GM10248 (cell line): ENCODE measurements at regions not wholly inside any gene's neighbourhood (a gene's known extent, or its start where the extent isn't known, plus 50 kb on each side); places are given as distances from the start of the nearest gene placed in this dataset.
"Not testable (repeated sequence)": the region's sequence is repeated elsewhere in the genome, so short reads cannot be mapped to it uniquely, and the experiment has no call there.

Experiments
- CTCF ChIA-PET: fragments of 300-600 bp; sonication (Branson Sonifier 250); formaldehyde crosslinking; extraction: SDS; loops from one replicate; lab custom pipeline; 2021; ENCODE audit warnings: antibody characterized with exemption; lab: Yijun Ruan, JAX
- POLR2A ChIA-PET: fragments of 350-650 bp; sonication (Branson Sonifier 250); formaldehyde crosslinking; extraction: SDS; loops from one replicate; lab custom pipeline; 2020; ENCODE audit warnings: antibody characterized with exemption; lab: Yijun Ruan, JAX
- DNase-seq: peaks from one replicate; pipeline ENCODE4 v3.0.0; 2012; ENCODE audit errors: extremely low spot score
- TF ChIP-seq, protein P1 (sequence below): IDR thresholded peaks from 2 replicates; pipeline ENCODE4 v1.5.1; 2012; ENCODE audit warnings: mild to moderate bottlenecking, low read depth; ENCODE audit errors: extremely low read depth, missing control alignments, control extremely low read depth

DNA sequence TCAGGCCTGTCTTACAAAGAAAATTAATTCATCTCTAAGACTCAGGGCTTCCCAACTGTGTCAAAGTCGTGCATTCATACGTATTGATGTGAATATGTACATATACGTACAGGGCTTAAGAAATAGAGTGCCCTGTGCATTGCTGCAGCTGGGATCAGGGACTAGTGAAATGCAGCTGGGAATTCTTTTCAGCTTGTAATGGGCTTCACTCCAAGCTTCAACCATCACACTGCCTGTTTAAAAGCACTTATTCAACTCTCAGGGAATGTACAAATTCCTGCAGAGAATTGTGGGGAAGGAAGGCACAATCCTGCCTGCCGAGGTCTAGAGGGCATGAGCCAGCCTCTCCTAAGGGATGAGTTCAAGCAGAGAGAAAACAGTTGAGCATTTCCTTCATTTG is 59.6 kb upstream of the MAN2A1 start:
- ChIA-PET POLR2A (no interaction called here), CTCF (interaction anchor here (0.9 to 1.6 kb wide), 3 partner anchors 11 to 23 kb away, joined by 3 to 4 read pairs (median 3); no protein-coding TSS in a partner anchor)

DNA sequence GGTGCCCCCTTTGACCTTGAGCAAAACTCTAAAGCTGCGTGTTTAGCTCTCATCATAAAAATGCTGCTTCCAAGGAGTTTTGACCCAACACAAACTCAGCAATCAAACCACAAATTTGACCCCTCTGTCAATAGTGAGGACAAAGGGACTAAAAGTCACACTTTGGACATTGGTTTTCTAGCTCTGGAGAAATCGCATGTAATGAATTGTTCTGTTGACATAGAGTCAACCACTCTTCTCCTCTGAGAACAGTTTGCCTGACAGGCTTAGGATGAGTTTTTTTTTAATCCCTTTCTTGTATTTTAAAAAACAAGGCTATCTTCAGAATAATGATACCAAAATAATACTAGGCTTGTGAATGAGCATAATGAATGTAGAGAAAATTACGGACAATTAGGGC is 61.1 kb upstream of the MAN2A1 start:
- DNase-seq: no peak
- ChIA-PET POLR2A (no interaction called here), CTCF (interaction anchor here (1.1 kb wide), 1 partner anchor 11 kb away, joined by 3 read pairs; no protein-coding TSS in a partner anchor)
- TF ChIP-seq, protein P1, sequence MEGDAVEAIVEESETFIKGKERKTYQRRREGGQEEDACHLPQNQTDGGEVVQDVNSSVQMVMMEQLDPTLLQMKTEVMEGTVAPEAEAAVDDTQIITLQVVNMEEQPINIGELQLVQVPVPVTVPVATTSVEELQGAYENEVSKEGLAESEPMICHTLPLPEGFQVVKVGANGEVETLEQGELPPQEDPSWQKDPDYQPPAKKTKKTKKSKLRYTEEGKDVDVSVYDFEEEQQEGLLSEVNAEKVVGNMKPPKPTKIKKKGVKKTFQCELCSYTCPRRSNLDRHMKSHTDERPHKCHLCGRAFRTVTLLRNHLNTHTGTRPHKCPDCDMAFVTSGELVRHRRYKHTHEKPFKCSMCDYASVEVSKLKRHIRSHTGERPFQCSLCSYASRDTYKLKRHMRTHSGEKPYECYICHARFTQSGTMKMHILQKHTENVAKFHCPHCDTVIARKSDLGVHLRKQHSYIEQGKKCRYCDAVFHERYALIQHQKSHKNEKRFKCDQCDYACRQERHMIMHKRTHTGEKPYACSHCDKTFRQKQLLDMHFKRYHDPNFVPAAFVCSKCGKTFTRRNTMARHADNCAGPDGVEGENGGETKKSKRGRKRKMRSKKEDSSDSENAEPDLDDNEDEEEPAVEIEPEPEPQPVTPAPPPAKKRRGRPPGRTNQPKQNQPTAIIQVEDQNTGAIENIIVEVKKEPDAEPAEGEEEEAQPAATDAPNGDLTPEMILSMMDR: no peak

More for the DNA sequence above, 59.6 kb upstream of the MAN2A1 start:
- no peak for DNase-seq
- TF ChIP-seq, protein P1: no peak

DNA sequence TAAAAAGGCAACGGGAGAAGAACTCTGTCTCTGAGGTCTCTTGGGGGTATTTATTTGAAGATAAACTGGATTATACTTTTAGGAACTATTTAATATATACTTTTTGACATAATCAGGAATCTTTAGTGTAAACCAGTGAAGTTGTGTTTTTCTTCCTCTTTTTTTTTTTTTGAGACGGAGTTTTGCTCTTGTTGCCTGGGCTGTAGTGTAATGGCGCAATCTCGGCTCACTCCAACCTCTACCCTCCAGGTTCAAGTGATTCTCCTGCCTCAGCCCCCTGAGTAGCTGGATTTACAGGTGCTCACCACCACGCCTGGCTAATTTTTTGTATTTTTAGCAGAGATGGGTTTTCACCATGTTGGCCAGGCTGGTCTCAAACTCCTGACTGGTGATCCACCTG is 68.5 kb upstream of the MAN2A1 start:
- CTCF ChIA-PET, POLR2A ChIA-PET, DNase-seq: not testable (repeated sequence)

DNA sequence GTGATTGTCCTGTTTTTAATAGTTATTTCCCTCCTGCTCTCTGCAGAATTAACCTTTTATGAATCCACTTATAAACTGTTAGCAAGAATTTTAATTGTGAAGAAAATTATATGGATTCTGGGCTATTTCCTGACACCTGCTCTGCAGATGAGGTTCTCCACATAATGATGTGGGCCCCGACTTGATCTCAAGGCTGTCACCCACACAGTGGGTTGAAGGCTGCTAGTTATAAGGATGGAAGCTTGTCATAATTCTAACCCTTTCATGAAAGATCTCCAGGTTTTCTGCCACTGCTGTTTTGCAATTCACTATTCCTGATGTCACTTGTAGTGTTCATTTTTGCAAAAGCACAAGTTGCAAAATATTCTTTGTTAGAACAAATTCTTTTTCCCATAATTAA is 69.1 kb upstream of the MAN2A1 start:
- ChIA-PET POLR2A (no interaction called here), CTCF (no interaction called here)
- DNase-seq: no peak
- TF ChIP-seq, protein P1: no peak

DNA sequence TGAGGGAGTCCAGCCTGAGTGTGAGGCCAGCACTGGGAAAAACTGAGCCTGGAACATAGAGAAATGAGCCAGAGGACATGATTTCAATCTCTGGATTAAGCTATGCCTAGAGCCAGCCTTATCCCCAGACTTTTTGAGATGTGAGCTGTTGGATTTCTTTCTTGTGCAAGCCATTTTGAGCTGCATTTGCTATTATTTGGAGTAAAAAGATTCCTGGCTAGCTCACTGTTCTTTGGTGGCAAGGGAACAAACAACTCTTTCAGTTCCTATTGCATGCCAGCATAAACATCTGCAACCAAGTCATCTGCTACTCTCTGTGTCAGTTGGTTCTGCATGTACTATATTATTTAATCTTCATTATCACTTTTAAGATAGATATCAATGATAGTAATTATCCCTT is 70.1 kb upstream of the MAN2A1 start:
- DNase-seq: no peak
- POLR2A ChIA-PET: no interaction called here
- CTCF ChIA-PET: interaction anchor here (1.0 to 1.3 kb wide), 3 partner anchors 10 to 34 kb away, joined by 3 to 5 read pairs (median 3); no protein-coding TSS in a partner anchor
- TF ChIP-seq, protein P1: no peak

DNA sequence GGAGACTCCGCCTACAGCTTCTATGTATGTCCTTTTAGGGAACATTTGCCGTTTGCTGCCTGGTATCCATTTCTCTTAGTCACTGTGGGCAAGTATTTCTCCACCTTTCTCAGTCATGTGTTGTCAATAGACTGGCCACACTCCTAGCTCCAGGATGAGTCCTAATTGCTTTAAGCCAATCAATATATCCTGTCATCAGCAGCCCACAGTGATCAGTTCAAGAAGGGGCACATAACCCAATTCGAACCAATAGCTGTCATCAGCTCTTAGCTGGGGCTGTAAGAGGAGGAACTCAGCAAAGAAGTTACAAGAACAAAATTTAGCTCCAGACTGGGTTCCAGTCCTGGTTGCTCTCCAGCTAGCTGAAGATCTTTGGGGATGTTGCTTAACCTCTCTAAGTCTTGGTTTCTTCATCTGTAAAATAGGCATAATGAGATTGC is 70.7 kb upstream of the MAN2A1 start:
- TF ChIP-seq, protein P1: no peak
- DNase-seq: no peak
- ChIA-PET CTCF (interaction anchor here (1.0 to 1.3 kb wide), 3 partner anchors 11 to 34 kb away, joined by 3 to 5 read pairs (median 3); no protein-coding TSS in a partner anchor), POLR2A (no interaction called here)

DNA sequence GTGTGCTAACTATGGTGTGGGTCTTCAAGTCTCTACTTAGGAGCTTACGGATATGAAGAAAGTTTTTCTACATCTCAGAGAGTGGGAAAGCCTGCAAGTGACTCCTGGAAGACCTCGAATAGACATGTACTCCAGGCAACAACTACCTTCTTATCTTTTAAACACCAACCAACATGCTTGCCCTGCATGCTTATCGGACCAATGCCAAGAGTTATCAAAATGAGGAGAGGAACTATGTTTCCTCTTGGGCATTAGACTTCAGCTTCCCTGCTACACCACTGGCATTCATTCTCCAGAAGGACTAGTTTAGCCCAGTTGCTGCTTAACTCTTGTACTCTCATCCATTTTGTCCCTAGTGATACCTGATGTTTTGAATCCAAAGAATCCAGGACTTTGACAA is 74.7 kb upstream of the MAN2A1 start:
- TF ChIP-seq, protein P1: no peak
- ChIA-PET CTCF (interaction anchor here (1.1 kb wide), 1 partner anchor 38 kb away, joined by 3 read pairs; no protein-coding TSS in a partner anchor), POLR2A (no interaction called here)
- DNase-seq: no peak
